DMS53 (cell line): ENCODE measurements at regions not wholly inside any gene's neighbourhood (a gene's known extent, or its start where the extent isn't known, plus 50 kb on each side); places are given as distances from the start of the nearest gene placed in this dataset.

Experiments
- DNase-seq: peaks from one replicate; lab custom pipeline; 2025; lab: John Stamatoyannopoulos, UW

GRCh38 chr3:111352585-111352984 is 189.4 kb upstream of the CD96 start:
- DNase-seq, result no peak

GRCh38 chr3:111359261-111360030 is 182.6 kb upstream of the CD96 start:
- DNase-seq, result no peak

DNA sequence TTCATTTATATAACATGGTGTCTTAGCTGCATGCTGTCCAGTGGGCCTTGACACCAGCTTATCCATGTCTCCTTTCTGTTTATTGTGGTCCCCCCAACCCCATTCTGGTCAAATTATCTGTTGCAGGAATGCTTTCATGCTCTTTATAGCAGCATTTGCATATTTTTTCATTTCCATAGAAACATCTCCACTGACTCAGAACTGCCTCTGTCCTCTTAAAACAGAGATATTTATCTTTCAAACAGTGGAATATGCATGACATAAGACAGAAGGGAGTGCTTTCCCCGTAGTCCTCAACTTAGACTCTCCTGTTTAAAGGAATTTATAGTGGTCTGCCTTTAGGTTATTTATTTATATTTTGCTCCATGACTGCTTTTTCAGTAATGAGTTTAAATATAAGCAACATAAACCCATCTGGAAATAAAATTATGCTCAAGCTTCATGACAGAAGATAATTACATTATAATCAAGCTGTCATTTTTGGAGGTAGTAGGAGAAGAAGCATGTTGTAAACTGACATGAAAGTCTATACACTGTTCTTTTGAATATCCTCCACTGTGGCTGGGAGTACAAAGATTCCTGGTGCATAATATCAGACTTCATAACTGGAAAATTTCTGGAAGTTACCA is 179.5 kb upstream of the CD96 start:
- no peak for DNase-seq

GRCh38 chr3:111366515-111366914 is 175.5 kb upstream of the CD96 start:
- DNase-seq, result no peak

DNA sequence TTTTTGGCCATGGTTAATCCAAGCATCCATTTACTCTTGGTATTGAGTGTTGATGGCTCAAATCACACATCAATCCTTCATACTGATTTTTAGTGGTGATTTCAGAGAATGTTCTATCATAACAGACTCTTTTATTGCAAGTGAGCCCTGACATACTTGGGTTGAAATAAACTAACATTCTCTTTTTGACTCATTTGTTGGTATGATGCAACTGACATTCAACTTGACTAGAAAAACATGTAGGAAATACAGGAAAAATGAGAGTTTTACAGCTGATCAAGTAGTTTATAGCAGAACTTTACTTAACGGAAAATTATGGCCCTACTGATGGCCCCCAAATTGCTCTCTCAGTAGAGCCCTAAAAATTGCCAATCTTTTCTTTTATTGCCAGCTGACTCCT is 173.9 kb upstream of the CD96 start:
- no peak for DNase-seq

GRCh38 chr3:111369958-111370357 is 172.0 kb upstream of the CD96 start:
- DNase-seq, result peak; percentile 3

GRCh38 chr3:111373239-111373638 is 168.8 kb upstream of the CD96 start:
- DNase-seq, result no peak

- no peak for DNase-seq
Measured at GRCh38 chr3:111373861-111374260, 168.1 kb upstream of the CD96 start.

DNA sequence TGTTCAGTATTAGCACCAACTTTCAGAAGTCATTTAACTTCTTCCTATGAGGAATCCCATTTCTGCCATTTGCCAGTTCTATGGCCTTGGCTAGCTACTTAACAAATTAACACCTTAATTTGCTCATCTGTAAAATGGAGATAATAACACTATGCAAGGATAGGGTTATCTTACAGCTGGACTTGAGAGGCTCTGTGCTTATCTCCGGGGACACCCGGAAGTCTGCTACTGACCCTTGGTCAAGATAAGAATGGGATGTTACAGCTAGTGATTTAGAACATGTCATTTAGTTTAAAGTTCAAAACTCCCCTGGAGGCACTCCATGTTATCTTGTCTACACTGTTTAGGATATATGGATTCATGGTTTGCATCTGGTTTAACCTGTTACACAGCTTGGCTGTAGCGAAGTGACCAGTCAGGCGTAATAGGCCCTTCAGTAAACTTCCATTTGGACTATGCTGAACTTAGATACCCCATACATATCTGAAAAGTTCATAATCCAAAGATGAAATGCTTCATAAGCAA is 156.0 kb upstream of the CD96 start:
- no peak for DNase-seq

- DNase-seq, result peak; percentile 58
Measured at GRCh38 chr3:111392894-111393398, 149.1 kb upstream of the CD96 start.

DNA sequence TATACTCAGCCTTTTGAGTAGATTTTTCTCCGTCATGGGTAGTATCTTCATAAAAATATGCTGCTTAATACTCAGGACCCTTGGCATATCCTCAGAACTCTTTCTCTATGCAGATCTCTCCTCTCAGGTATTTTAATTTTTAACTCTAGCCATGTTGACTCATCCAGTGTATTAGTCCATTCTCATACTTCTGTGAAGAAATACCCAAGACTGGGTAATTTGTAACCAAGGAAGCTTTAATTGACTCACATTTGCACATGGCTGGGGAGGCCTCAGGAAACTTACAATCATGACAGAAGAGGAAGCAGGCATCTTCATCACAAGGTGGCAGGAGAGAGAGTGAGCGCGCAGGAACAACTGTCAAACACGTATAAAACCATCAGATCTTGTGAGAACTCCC is 129.3 kb upstream of the CD96 start:
- DNase-seq, result no peak

GRCh38 chr3:111414531-111414930 is 127.5 kb upstream of the CD96 start:
- no peak for DNase-seq

GRCh38 chr3:111415018-111415417 is 127.0 kb upstream of the CD96 start:
- DNase-seq, result no peak

- no peak for DNase-seq
Measured at GRCh38 chr3:111418391-111418790, 123.6 kb upstream of the CD96 start.

DNA sequence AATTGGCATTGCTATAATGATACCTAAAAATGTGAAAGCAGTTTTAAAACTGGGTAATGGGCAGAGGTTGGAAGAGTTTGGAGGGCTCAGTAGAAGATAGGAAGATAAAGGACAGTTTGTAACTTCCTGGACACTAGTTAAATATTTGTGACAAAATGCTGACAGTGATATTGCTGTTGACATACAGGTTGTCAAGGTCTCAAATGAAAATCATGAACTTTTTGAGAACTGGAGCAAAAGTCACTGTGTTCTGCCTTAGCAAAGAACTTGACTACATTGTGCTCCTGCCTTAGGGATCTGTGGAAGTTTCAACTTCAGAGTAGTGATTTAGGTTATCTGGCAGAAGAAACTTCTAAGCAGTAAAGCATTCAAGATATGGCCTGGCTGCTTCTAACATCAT is 113.7 kb upstream of the CD96 start:
- no peak for DNase-seq

DNA sequence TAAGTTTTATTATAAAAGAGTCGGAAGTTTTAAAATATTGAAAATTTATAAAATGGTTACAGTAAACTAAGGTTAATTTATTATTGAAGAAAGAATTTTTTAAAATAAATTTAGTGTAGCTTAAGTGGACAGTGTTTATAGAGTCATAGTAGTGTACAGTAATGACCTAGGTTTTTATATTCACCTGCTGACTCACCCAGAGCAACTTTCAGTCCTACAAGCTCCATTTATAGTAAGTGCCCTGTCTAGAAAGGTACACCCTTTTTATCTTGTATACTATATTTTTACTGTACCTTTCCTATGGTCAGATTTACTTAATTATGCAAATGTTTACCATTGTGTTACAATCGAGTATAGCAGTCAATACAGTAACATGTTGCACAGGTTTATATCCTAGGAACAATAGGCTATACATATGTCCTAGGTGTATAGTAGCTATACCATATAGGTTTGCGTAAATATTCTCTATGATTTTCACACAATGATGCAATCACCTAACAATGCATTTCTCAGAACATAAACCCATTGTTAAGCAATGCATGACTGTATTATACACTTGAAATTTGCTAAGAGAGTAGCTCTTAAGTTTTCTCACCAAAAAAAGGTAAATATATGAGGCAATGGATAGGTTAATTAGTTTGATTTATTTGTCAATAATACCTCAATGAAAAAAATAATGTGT is 106.9 kb upstream of the CD96 start:
- DNase-seq, result peak; percentile 1

- no peak for DNase-seq
Measured at GRCh38 chr3:111438283-111438682, 103.7 kb upstream of the CD96 start.

DNA sequence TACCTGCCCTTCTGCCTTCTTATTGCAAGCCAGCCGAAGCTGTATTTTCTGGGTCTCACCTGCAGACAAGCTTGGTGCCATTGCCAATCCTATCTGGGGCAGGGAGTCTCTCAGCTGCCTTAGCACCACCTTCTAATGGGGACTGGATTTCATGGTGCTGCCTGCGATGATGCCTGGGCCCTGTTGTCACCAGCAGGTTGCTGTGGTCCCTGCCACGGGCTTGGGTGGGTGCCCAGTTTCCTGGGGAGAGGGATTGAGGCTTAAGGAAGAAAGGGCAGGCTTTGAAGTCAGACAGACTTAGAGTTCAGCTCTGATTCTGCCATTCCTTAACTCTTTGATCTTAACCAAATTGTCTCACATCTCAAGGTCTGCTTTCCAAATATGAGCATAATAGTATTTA is 87.4 kb upstream of the CD96 start:
- no peak for DNase-seq

DNA sequence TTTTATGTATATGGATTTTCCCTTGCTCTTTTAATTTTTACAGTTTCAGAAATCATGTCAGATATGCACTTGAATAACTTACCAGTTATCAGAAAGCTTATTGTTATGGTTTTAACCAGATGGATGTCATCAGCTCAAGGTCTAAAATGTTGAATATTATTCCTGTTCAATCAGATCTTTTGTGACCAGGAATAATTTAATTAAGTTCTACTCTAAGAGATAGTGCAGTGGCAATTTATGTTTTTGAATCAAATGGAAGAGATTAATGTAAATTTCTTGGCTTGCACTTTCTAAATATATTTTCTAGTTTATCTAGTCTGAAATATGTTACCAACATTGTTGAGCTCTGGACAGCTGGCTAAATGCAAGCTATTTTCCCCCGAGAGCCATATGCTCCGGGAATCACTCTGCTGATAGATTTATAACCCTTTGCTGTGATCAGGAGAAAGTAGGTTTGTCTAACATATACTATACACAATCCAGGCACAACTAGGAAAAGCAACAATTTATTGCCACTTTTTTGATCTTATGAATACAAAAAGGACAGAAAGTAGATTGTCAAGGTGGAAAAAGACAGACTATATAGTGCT is 76.8 kb upstream of the CD96 start:
- DNase-seq, result no peak

GRCh38 chr3:111470032-111470431 is 72.0 kb upstream of the CD96 start:
- no peak for DNase-seq

GRCh38 chr3:111471831-111472230 is 70.2 kb upstream of the CD96 start:
- no peak for DNase-seq

GRCh38 chr3:111472556-111472955 is 69.4 kb upstream of the CD96 start:
- DNase-seq, result peak; percentile 15
